DOHH2 (cell line): ENCODE measurements at regions not wholly inside any gene's neighbourhood (a gene's known extent, or its start where the extent isn't known, plus 50 kb on each side); places are given as distances from the start of the nearest gene placed in this dataset.

Experiments used
- CTCF ChIP-seq: fragments of 200-600 bp; sonication (generic); IDR thresholded peaks from one replicate; pipeline ENCODE4 v1.5.1; 2014; ENCODE audit warnings: antibody characterized with exemption, mild to moderate bottlenecking, low read depth, low read length; ENCODE audit not compliant: poor library complexity, severe bottlenecking
- EZH2phosphoT487 ChIP-seq: fragments of 200-600 bp; sonication (generic); IDR thresholded peaks from 2 replicates; pipeline ENCODE4 v1.6.1; 2017; ENCODE audit warnings: borderline replicate concordance, mild to moderate bottlenecking, antibody characterized with exemption, low read length, moderate library complexity, mixed read lengths

- TF ChIP-seq CTCF (no peak), EZH2phosphoT487 (no peak)
These were observed 276.1 kb upstream of the BTG1 start for GRCh38 chr12:92421701-92422100.
